ENCODE measurements at regions not wholly inside any gene's neighbourhood (a gene's known extent, or its start where the extent isn't known, plus 50 kb on each side); places are given as distances from the start of the nearest gene placed in this dataset.

GRCh38 chr4:62870451-62870850, 1538.8 kb downstream of the TECRL start:
- no peaks in the 10 kb centered on the region for H3K4me1 ChIP-seq

GRCh38 chr4:62865261-62865660, 1544.0 kb downstream of the TECRL start:
- no peaks in the 10 kb centered on the region for H3K9me3 ChIP-seq
- intact Hi-C loops (cut with DNase I; ENCODE audit: low total_unique reads) = no loop called here
- H3K27ac ChIP-seq = no peak overlapping the region
- H3K4me1 ChIP-seq = no peaks in the 10 kb centered on the region
- H3K4me3 ChIP-seq = no peak overlapping the region
- no peaks in the 10 kb centered on the region for H3K27me3 ChIP-seq
- no peak for DNase-seq
- H3K36me3 ChIP-seq = no peaks in the 10 kb centered on the region
- no peak for TF ChIP-seq CTCF (IDR thresholded peaks at IDR 0.05)

More at GRCh38 chr4:62870451-62870850, 1538.8 kb downstream of the TECRL start:
- Histone ChIP-seq H3K27me3 (no peaks in the 10 kb centered on the region), H3K36me3 (no peaks in the 10 kb centered on the region), H3K9me3 (no peaks in the 10 kb centered on the region), H3K4me3 (no peak overlapping the region), H3K27ac (no peak overlapping the region)
- intact Hi-C loops (cut with DNase I; ENCODE audit: low total_unique reads) = no loop called here
- TF ChIP-seq CTCF (IDR thresholded peaks at IDR 0.05) = no peak
- DNase-seq = no peak

- Histone ChIP-seq H3K4me3 (no peak overlapping the region), H3K27me3 (no peaks in the 10 kb centered on the region), H3K27ac (no peak overlapping the region), H3K4me1 (no peaks in the 10 kb centered on the region), H3K9me3 (no peaks in the 10 kb centered on the region), H3K36me3 (no peaks in the 10 kb centered on the region)
- no peak for TF ChIP-seq CTCF (IDR thresholded peaks at IDR 0.05)
- intact Hi-C loops (cut with DNase I; ENCODE audit: low total_unique reads) = no loop called here
- no peak for DNase-seq
Observed at GRCh38 chr4:62849696-62850095, 1559.6 kb downstream of the TECRL start.

GRCh38 chr4:62835631-62836030, 1573.6 kb downstream of the TECRL start:
- intact Hi-C loops (cut with DNase I; ENCODE audit: low total_unique reads) = no loop called here
- no peak for TF ChIP-seq CTCF (IDR thresholded peaks at IDR 0.05)
- Histone ChIP-seq H3K4me3 (no peak overlapping the region), H3K36me3 (no peaks in the 10 kb centered on the region), H3K27ac (no peak overlapping the region), H3K4me1 (no peaks in the 10 kb centered on the region), H3K9me3 (no peaks in the 10 kb centered on the region), H3K27me3 (no peaks in the 10 kb centered on the region)
- DNase-seq = no peak

GRCh38 chr4:62822306-62822705, 1586.9 kb downstream of the TECRL start:
- DNase-seq = no peak
- no peak overlapping the region for H3K4me3 ChIP-seq
- intact Hi-C loops (cut with DNase I; ENCODE audit: low total_unique reads) = no loop called here

More at GRCh38 chr4:62822306-62822705, 1586.9 kb downstream of the TECRL start:
- Histone ChIP-seq H3K27me3 (no peaks in the 10 kb centered on the region), H3K9me3 (no peaks in the 10 kb centered on the region), H3K27ac (no peak overlapping the region), H3K36me3 (no peaks in the 10 kb centered on the region), H3K4me1 (no peaks in the 10 kb centered on the region)
- no peak for TF ChIP-seq CTCF (IDR thresholded peaks at IDR 0.05)

Measured in tibial artery (tissue), 4 donors.